Osteoblast (primary cell): ENCODE measurements at regions not wholly inside any gene's neighbourhood (a gene's known extent, or its start where the extent isn't known, plus 50 kb on each side); places are given as distances from the start of the nearest gene placed in this dataset.

Experiments used
- DNase-seq: peaks from one replicate; pipeline ENCODE4 v3.0.0; 2011; ENCODE audit warnings: low spot score, mixed read lengths; ENCODE audit not compliant: insufficient read length; ENCODE audit errors: missing footprints
- H2AFZ ChIP-seq: 2 replicates; pipeline ENCODE4 v1.6.0; 2011; ENCODE audit warnings: mild to moderate bottlenecking, low read length
- H3K27ac ChIP-seq: 2 replicates; pipeline ENCODE4 v1.5.1; 2011; ENCODE audit warnings: mild to moderate bottlenecking, low read depth, low read length, moderate library complexity
- H3K27me3 ChIP-seq: 2 replicates; pipeline ENCODE4 v1.6.0; 2012; ENCODE audit warnings: mild to moderate bottlenecking, control low read depth, inconsistent platforms, low read length, moderate library complexity; ENCODE audit not compliant: insufficient read depth
- H3K36me3 ChIP-seq: 2 replicates; pipeline ENCODE4 v1.5.1; 2011; ENCODE audit warnings: mild to moderate bottlenecking, low read length, control low read depth, moderate library complexity; ENCODE audit not compliant: insufficient read depth
- H3K4me1 ChIP-seq: 2 replicates; pipeline ENCODE4 v1.5.1; 2011; ENCODE audit warnings: mild to moderate bottlenecking, low read length, control low read depth, moderate library complexity; ENCODE audit not compliant: insufficient read depth
- H3K4me2 ChIP-seq: 2 replicates; pipeline ENCODE4 v1.6.0; 2011; ENCODE audit warnings: mild to moderate bottlenecking, low read length; ENCODE audit not compliant: insufficient read depth
- H3K4me3 ChIP-seq: fragments of 200-600 bp; sonication (generic); 3 replicates; pipeline ENCODE4 v1.5.1; 2012; ENCODE audit warnings: mild to moderate bottlenecking, low read length, inconsistent platforms; ENCODE audit not compliant: insufficient read depth
- H3K79me2 ChIP-seq: 2 replicates; pipeline ENCODE4 v1.6.0; 2012; ENCODE audit warnings: mild to moderate bottlenecking, low read length, control low read depth, inconsistent platforms; ENCODE audit not compliant: insufficient read depth
- H3K9me3 ChIP-seq: 2 replicates; pipeline ENCODE4 v1.5.1; 2011; ENCODE audit warnings: low read depth, low read length, control low read depth
- H4K20me1 ChIP-seq: 2 replicates; pipeline ENCODE4 v1.6.0; 2012; ENCODE audit warnings: mild to moderate bottlenecking, low read length, control low read depth; ENCODE audit not compliant: insufficient read depth
- TF ChIP-seq, protein P1 (sequence below): IDR thresholded peaks from 2 replicates; pipeline ENCODE4 v1.5.1; 2011; ENCODE audit warnings: mild to moderate bottlenecking, low read depth, low read length, moderate library complexity; ENCODE audit errors: extremely low read depth

DNA sequence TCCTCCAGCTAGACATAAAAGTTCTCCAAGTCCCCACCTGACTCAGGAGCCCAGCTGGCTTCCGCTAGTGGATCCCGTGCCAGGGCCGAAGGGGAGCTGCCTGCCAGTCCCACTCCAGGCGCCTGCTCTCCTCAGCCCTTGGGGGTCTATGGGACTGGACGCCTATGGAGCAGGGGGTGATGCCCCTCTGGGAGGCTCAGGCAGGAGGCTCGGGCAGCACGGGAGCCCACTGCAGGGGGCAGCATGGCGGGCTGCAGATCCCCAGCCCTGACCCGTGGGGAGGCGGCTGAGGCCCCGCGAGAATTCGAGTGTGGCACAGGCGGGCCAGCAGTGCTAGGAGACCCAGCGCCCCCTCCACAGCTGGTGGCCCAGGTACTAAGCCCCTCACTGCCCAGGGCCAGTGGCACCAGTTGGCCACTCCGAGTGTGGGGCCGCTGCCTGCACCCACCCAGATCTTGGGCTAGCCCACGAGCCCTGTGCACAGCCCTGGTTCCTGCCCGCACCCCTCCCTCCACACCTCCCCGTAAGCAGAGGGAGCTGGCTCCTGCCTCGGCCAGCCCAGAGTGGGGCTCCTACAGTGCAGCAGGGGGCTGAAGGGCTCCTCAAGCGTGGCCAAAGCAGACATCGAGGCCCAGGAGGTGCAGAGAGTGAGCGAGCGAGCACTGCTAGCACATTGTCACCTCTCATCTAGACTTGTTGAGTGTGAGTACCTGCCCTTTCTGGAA lies 221.3 kb upstream of the NSMCE3 start:
- Histone ChIP-seq H3K27me3 (no peaks in the 10 kb centered on the region), H3K4me3 (no peak overlapping the region), H3K36me3 (no peaks in the 10 kb centered on the region), H3K9me3 (no peaks in the 10 kb centered on the region), H3K4me1 (no peaks in the 10 kb centered on the region), H3K79me2 (no peaks in the 10 kb centered on the region), H2AFZ (no peak overlapping the region), H3K27ac (no peak overlapping the region), H3K4me2 (no peak overlapping the region), H4K20me1 (no peaks in the 10 kb centered on the region)
- DNase-seq: no peak
- TF ChIP-seq, protein P1, sequence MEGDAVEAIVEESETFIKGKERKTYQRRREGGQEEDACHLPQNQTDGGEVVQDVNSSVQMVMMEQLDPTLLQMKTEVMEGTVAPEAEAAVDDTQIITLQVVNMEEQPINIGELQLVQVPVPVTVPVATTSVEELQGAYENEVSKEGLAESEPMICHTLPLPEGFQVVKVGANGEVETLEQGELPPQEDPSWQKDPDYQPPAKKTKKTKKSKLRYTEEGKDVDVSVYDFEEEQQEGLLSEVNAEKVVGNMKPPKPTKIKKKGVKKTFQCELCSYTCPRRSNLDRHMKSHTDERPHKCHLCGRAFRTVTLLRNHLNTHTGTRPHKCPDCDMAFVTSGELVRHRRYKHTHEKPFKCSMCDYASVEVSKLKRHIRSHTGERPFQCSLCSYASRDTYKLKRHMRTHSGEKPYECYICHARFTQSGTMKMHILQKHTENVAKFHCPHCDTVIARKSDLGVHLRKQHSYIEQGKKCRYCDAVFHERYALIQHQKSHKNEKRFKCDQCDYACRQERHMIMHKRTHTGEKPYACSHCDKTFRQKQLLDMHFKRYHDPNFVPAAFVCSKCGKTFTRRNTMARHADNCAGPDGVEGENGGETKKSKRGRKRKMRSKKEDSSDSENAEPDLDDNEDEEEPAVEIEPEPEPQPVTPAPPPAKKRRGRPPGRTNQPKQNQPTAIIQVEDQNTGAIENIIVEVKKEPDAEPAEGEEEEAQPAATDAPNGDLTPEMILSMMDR: no peak

DNA sequence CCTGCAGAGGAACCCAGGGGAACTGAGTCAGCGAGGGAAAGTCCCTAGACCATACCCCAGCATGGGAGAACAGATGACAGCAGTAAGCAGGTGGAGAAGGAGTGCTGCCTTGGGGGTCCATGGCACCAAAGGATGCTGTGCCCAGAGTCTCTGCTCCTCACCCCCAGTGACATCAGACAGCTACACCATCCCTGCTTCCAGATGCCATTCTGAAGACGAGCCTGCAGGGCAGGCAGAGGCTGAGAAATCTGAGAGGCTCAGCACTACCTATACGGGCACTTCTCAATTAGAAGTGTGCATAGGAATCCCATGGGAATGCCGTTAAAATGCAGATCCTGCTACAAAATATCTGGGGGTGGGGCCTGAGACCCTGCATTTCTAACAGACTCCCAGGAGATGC lies 211.3 kb upstream of the NSMCE3 start:
- Histone ChIP-seq H3K36me3 (no peaks in the 10 kb centered on the region), H3K9me3 (no peaks in the 10 kb centered on the region), H3K4me1 (no peaks in the 10 kb centered on the region), H3K4me3 (no peak overlapping the region), H3K79me2 (no peaks in the 10 kb centered on the region), H4K20me1 (no peaks in the 10 kb centered on the region), H3K4me2 (no peak overlapping the region), H2AFZ (no peak overlapping the region), H3K27me3 (no peaks in the 10 kb centered on the region), H3K27ac (no peak overlapping the region)
- DNase-seq: no peak
- TF ChIP-seq, protein P1: no peak

DNA sequence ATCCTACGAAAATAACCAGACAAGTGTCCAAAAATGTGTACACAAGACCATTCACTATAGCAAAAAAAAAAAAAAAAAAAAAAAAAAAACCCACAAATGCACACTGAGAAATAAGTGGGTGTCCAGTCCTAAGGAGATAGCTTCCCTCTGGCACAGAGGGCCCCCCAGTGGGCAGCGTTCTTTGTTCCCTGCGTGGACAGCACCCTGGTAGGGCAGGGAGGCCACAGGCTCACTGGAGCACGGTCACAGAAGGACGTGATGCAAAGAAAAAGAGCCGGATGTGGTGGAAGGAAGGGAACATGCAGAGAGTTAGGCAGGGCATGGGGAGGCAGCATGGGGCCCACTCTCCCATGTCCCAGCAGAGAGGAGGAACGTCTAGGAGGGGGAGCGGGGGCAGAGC lies 210.7 kb upstream of the NSMCE3 start:
- H4K20me1 ChIP-seq: no peaks in the 10 kb centered on the region
- H3K27ac ChIP-seq: no peak overlapping the region
- H3K4me2 ChIP-seq: no peak overlapping the region
- H3K4me3 ChIP-seq: no peak overlapping the region
- no peaks in the 10 kb centered on the region for H3K4me1 ChIP-seq
- no peaks in the 10 kb centered on the region for H3K27me3 ChIP-seq
- TF ChIP-seq, protein P1: no peak
- H3K9me3 ChIP-seq: no peaks in the 10 kb centered on the region
- no peaks in the 10 kb centered on the region for H3K79me2 ChIP-seq
- no peak overlapping the region for H2AFZ ChIP-seq
- H3K36me3 ChIP-seq: no peaks in the 10 kb centered on the region
- no peak for DNase-seq

- no peak overlapping the region for H3K27ac ChIP-seq
These were observed 207.6 kb upstream of the NSMCE3 start for GRCh38 chr15:29477256-29477655.

More at GRCh38 chr15:29477256-29477655, 207.6 kb upstream of the NSMCE3 start:
- Histone ChIP-seq H2AFZ (no peak overlapping the region), H4K20me1 (no peaks in the 10 kb centered on the region), H3K9me3 (no peaks in the 10 kb centered on the region), H3K4me3 (no peak overlapping the region), H3K4me2 (no peak overlapping the region), H3K36me3 (no peaks in the 10 kb centered on the region), H3K4me1 (no peaks in the 10 kb centered on the region), H3K79me2 (no peaks in the 10 kb centered on the region), H3K27me3 (no peaks in the 10 kb centered on the region)
- DNase-seq: no peak
- TF ChIP-seq, protein P1: no peak
